HCT116 (cell line): ENCODE measurements at regions not wholly inside any gene's neighbourhood (a gene's known extent, or its start where the extent isn't known, plus 50 kb on each side); places are given as distances from the start of the nearest gene placed in this dataset.

Experiments used
- ATAC-seq: fragments of 200-7000 bp; cut with Tn5 transposase; 2 replicates; pipeline ENCODE4 v1.9.1; 2020; ENCODE audit warnings: mild to moderate bottlenecking, moderate library complexity
- BruUV-seq: library from RNA; stranded (reverse); fragments of 400-500 nt; replicated peaks from 2 replicates; lab custom pipeline; 2021; lab: Mats Ljungman, UMichigan
- CTCF ChIA-PET: fragments of 300-600 bp; sonication (Branson Sonifier 250); formaldehyde crosslinking; loops from one replicate; lab custom pipeline; 2021; ENCODE audit warnings: antibody characterized with exemption; lab: Charles Lee
- POLR2A ChIA-PET: fragments of 300-600, 350-600 bp; sonication (Branson Sonifier 250); formaldehyde crosslinking; loops from one replicate; lab custom pipeline; 2021; ENCODE audit warnings: antibody characterized with exemption; lab: Charles Lee
- RAD21 ChIA-PET, 2 experiments: fragments of 300-600 bp; sonication (Branson Sonifier 250); formaldehyde crosslinking; loops; one replicate each; lab custom pipeline; 2023; ENCODE audit warnings: low total read pairs in 2 of 2; ENCODE audit not compliant: uncharacterized antibody in 2 of 2, unreplicated experiment in 2 of 2, low non-redundant PET in 1 of 2; lab: Charles Lee
- DNase-seq: peaks from one replicate; pipeline ENCODE4 v3.0.0-alpha.2; 2010; ENCODE audit warnings: low read depth, low spot score
- H2AFZ ChIP-seq: fragments of 200-600 bp; shearing (Covaris generic), sonication (generic); 2 replicates; pipeline ENCODE4 v1.6.1; 2017; ENCODE audit warnings: low read depth, mixed run types, mixed read lengths, antibody characterized with exemption, low read length; ENCODE audit not compliant: poor library complexity, severe bottlenecking
- H3K27ac ChIP-seq: 2 replicates; pipeline ENCODE4 v1.5.1; 2012; ENCODE audit warnings: low read depth, low read length
- H3K27me3 ChIP-seq: fragments of 200-600 bp; sonication (generic); 2 replicates; pipeline ENCODE4 v1.6.1; 2016; ENCODE audit warnings: mixed run types, low read length, mixed read lengths; ENCODE audit not compliant: insufficient read depth
- H3K36me3 ChIP-seq, 2 experiments: fragments of 200-500 bp in 1 of 2; fragments of 200-600 bp in 1 of 2; sonication (Bioruptor generic) in 1 of 2; sonication (generic) in 1 of 2; 2 replicates each; pipeline versions ENCODE4 v1.5.1 to v1.6.1; 2014 to 2016; ENCODE audit warnings: low read length in 2 of 2, inconsistent platforms in 1 of 2, mixed read lengths in 1 of 2, mixed run types in 1 of 2; ENCODE audit not compliant: insufficient read depth in 2 of 2, control insufficient read depth in 1 of 2
- H3K4me1 ChIP-seq, 2 experiments: fragments of 200-600 bp in 1 of 2; sonication (generic) in 1 of 2; 2 replicates each; pipeline versions ENCODE4 v1.5.1 to v1.6.1; 2012 to 2017; ENCODE audit warnings: low read length in 2 of 2, inconsistent platforms in 1 of 2, mild to moderate bottlenecking in 1 of 2, mixed read lengths in 1 of 2, mixed run types in 1 of 2, moderate library complexity in 1 of 2; ENCODE audit not compliant: insufficient read depth in 2 of 2, control insufficient read depth in 1 of 2
- H3K4me2 ChIP-seq: fragments of 200-600 bp; sonication (generic); 2 replicates; pipeline ENCODE4 v1.6.1; 2017; ENCODE audit warnings: mixed run types, low read length, mixed read lengths
- H3K4me3 ChIP-seq, 2 experiments: fragments of 200-600 bp in 1 of 2; sonication (generic) in 1 of 2; replicated peaks in 1 of 2; 2 replicates each; pipeline ENCODE4 v1.5.1; 2011 to 2016; ENCODE audit warnings: low read length in 2 of 2, control low read depth in 1 of 2, low read depth in 1 of 2, mild to moderate bottlenecking in 1 of 2, mixed read lengths in 1 of 2, mixed run types in 1 of 2
- H3K79me2 ChIP-seq: fragments of 200-600 bp; sonication (generic); 2 replicates; pipeline ENCODE4 v1.6.1; 2017; ENCODE audit warnings: mild to moderate bottlenecking, mixed run types, low read length, moderate library complexity, mixed read lengths; ENCODE audit not compliant: insufficient read depth
- H3K9ac ChIP-seq: fragments of 200-600 bp; sonication (generic); 2 replicates; pipeline ENCODE4 v1.6.1; 2016; ENCODE audit warnings: low read length, mixed read lengths
- H3K9me2 ChIP-seq: fragments of 200-600 bp; sonication (generic), shearing (Covaris generic); 2 replicates; pipeline ENCODE4 v1.6.1; 2017; ENCODE audit warnings: mixed run types, mild to moderate bottlenecking, moderate library complexity; ENCODE audit not compliant: insufficient read depth
- H3K9me3 ChIP-seq, 2 experiments: fragments of 200-500 bp in 1 of 2; fragments of 200-600 bp in 1 of 2; sonication (Bioruptor generic) in 1 of 2; sonication (generic) in 1 of 2; 2 replicates each; pipeline ENCODE4 v1.6.1; 2014 to 2017; ENCODE audit warnings: low read length in 2 of 2, mixed read lengths in 2 of 2, inconsistent platforms in 1 of 2, low read depth in 1 of 2, mild to moderate bottlenecking in 1 of 2, mixed run types in 1 of 2, moderate library complexity in 1 of 2; ENCODE audit not compliant: control insufficient read depth in 1 of 2, insufficient read depth in 1 of 2
- H4K20me1 ChIP-seq: fragments of 200-600 bp; sonication (generic), shearing (Covaris generic); 2 replicates; pipeline ENCODE4 v1.6.1; 2017; ENCODE audit warnings: mixed run types, mild to moderate bottlenecking, moderate library complexity; ENCODE audit not compliant: insufficient read depth
- ATF3 ChIP-seq: IDR thresholded peaks from 2 replicates; pipeline ENCODE4 v1.6.1; 2012
- CEBPB ChIP-seq: IDR thresholded peaks from 2 replicates; pipeline ENCODE4 v1.6.1; 2012; ENCODE audit warnings: low read depth
- EGR1 ChIP-seq: IDR thresholded peaks from 2 replicates; pipeline ENCODE4 v1.6.1; 2012; ENCODE audit warnings: low read depth
- EZH2 ChIP-seq: fragments of 200-600 bp; sonication (generic); IDR thresholded peaks from 2 replicates; pipeline ENCODE4 v1.6.1; 2017; ENCODE audit warnings: antibody characterized with exemption, mixed run types
- FOSL1 ChIP-seq: IDR thresholded peaks from 2 replicates; pipeline ENCODE4 v1.6.1; 2012; ENCODE audit warnings: low read depth
- JUND ChIP-seq: IDR thresholded peaks from 2 replicates; pipeline ENCODE4 v1.6.1; 2012
- MAX ChIP-seq: IDR thresholded peaks from 2 replicates; pipeline ENCODE4 v1.6.1; 2012
- POLR2A ChIP-seq: IDR thresholded peaks from 2 replicates; pipeline ENCODE4 v1.7.0; 2011; ENCODE audit warnings: borderline replicate concordance; ENCODE audit not compliant: insufficient read depth, insufficient read length; ENCODE audit errors: extremely low read depth
- SIN3A ChIP-seq: IDR thresholded peaks from 2 replicates; pipeline ENCODE4 v1.6.1; 2012; ENCODE audit warnings: low read depth
- TCF7L2 ChIP-seq: IDR thresholded peaks from 2 replicates; pipeline ENCODE4 v1.7.0; 2011; ENCODE audit warnings: borderline replicate concordance, inconsistent platforms; ENCODE audit not compliant: insufficient read depth, insufficient read length; ENCODE audit errors: extremely low read depth
- YY1 ChIP-seq: IDR thresholded peaks from 2 replicates; pipeline ENCODE4 v1.6.1; 2011; ENCODE audit warnings: low read length, low read depth, moderate library complexity, mild to moderate bottlenecking; ENCODE audit not compliant: insufficient replicate concordance; ENCODE audit errors: extremely low read depth
- ZBTB33 ChIP-seq: IDR thresholded peaks from 2 replicates; pipeline ENCODE4 v1.6.1; 2011; ENCODE audit warnings: mild to moderate bottlenecking, low read length, moderate library complexity; ENCODE audit not compliant: insufficient replicate concordance; ENCODE audit errors: extremely low read depth
- ZFX ChIP-seq: fragments of 450-650 bp; IDR thresholded peaks from 2 replicates; pipeline ENCODE4 v1.6.1; 2017
- intact Hi-C: fragments of 100-400 bp; cut with micrococcal nuclease; formaldehyde crosslinking; loops from 2 replicates; pipeline ENCODE4 v1.10.0; 2022

GRCh38 chr10:3631291-3631690, 153.7 kb downstream of the KLF6 start:
- ATAC-seq (no peak), DNase-seq (no peak)
- Histone ChIP-seq H3K27ac (no peak overlapping the region), H3K9me2 (no peaks in the 10 kb centered on the region), H3K9ac (no peak overlapping the region), H2AFZ (no peak overlapping the region), H3K4me2 (no peak overlapping the region), H3K36me3 (no peaks in the 10 kb centered on the region), H3K9me3 (no peaks in the 10 kb centered on the region), H4K20me1 (no peaks in the 10 kb centered on the region), H3K27me3 (no peaks in the 10 kb centered on the region), H3K4me1 (peaks cover 0 to 11% of the 10 kb centered on the region in 2 experiments; a peak in 3 of 4 replicates), H3K4me3 (no peak overlapping the region), H3K79me2 (no peaks in the 10 kb centered on the region)
- ChIA-PET RAD21 (no interaction called here), CTCF (no interaction called here), POLR2A (no interaction called here)
- BruUV-seq: no TSS peak
- TF ChIP-seq TCF7L2: no peak
- TF ChIP-seq SIN3A: no peak
- no peak for TF ChIP-seq POLR2A
- TF ChIP-seq EZH2: no peak
- TF ChIP-seq ZFX: no peak
- no peak for TF ChIP-seq CEBPB
- TF ChIP-seq ATF3: no peak
- TF ChIP-seq EGR1: no peak
- no peak for TF ChIP-seq YY1
- TF ChIP-seq FOSL1: no peak
- no peak for TF ChIP-seq ZBTB33
- no peak for TF ChIP-seq MAX
- no peak for TF ChIP-seq JUND
- intact Hi-C loops: no loop called here
